Glutamatergic neuron (in vitro differentiated cells): ENCODE measurements at regions not wholly inside any gene's neighbourhood (a gene's known extent, or its start where the extent isn't known, plus 50 kb on each side); places are given as distances from the start of the nearest gene placed in this dataset.

Experiments
- DNase-seq: peaks from one replicate; pipeline ENCODE4 v3.0.0; 2022
- H3K27ac Mint-ChIP-seq: one replicate; pipeline ENCODE4 v1.8.0; 2020; ENCODE audit warnings: mild to moderate bottlenecking, mixed read lengths, inconsistent platforms; ENCODE audit not compliant: unreplicated experiment
- H3K27me3 Mint-ChIP-seq: one replicate; pipeline ENCODE4 v1.8.0; 2020; ENCODE audit warnings: mild to moderate bottlenecking, moderate library complexity, mixed read lengths, inconsistent platforms; ENCODE audit not compliant: unreplicated experiment
- H3K36me3 Mint-ChIP-seq: one replicate; pipeline ENCODE4 v1.8.0; 2020; ENCODE audit warnings: mild to moderate bottlenecking, mixed read lengths, inconsistent platforms; ENCODE audit not compliant: unreplicated experiment
- H3K4me1 Mint-ChIP-seq: one replicate; pipeline ENCODE4 v1.8.0; 2020; ENCODE audit warnings: mild to moderate bottlenecking, low read depth, mixed read lengths, inconsistent platforms; ENCODE audit not compliant: unreplicated experiment
- H3K4me3 Mint-ChIP-seq: one replicate; pipeline ENCODE4 v1.8.0; 2020; ENCODE audit warnings: mild to moderate bottlenecking, mixed read lengths, inconsistent platforms; ENCODE audit not compliant: unreplicated experiment
- H3K9me3 Mint-ChIP-seq: one replicate; pipeline ENCODE4 v1.8.0; 2020; ENCODE audit warnings: mild to moderate bottlenecking, moderate library complexity, mixed read lengths, inconsistent platforms; ENCODE audit not compliant: unreplicated experiment
- CTCF ChIP-seq: fragments of 200-600 bp; sonication (generic); IDR thresholded peaks from one replicate; pipeline ENCODE4 v1.5.0; 2021; ENCODE audit not compliant: partially characterized antibody, unreplicated experiment

- H3K27ac Mint-ChIP-seq: no peak overlapping the region
These were observed 302.3 kb downstream of the BRD1 start for GRCh38 chr22:49525360-49525759.

GRCh38 chr22:49524362-49524761 lies 303.3 kb downstream of the BRD1 start:
- Mint-ChIP-seq H3K27ac (no peak overlapping the region), H3K4me3 (no peak overlapping the region), H3K4me1 (no peaks in the 10 kb centered on the region), H3K36me3 (peaks cover 28% of the 10 kb centered on the region), H3K9me3 (peaks cover 41% of the 10 kb centered on the region), H3K27me3 (peaks cover 20% of the 10 kb centered on the region)
- DNase-seq: no peak
- TF ChIP-seq CTCF: no peak

More at GRCh38 chr22:49525360-49525759, 302.3 kb downstream of the BRD1 start:
- Mint-ChIP-seq H3K9me3 (peaks cover 47% of the 10 kb centered on the region), H3K4me1 (no peaks in the 10 kb centered on the region), H3K27me3 (peaks cover 20% of the 10 kb centered on the region), H3K4me3 (no peak overlapping the region), H3K36me3 (peaks cover 28% of the 10 kb centered on the region)
- DNase-seq: no peak
- no peak for TF ChIP-seq CTCF

- no peaks in the 10 kb centered on the region for H3K4me1 Mint-ChIP-seq
These were observed 304.2 kb downstream of the BRD1 start for GRCh38 chr22:49523374-49524008.

GRCh38 chr22:49522582-49523373 lies 304.9 kb downstream of the BRD1 start:
- Mint-ChIP-seq H3K27me3 (peaks cover 18% of the 10 kb centered on the region), H3K36me3 (peaks cover 28% of the 10 kb centered on the region), H3K27ac (no peak overlapping the region), H3K9me3 (peaks cover 49% of the 10 kb centered on the region), H3K4me3 (no peak overlapping the region), H3K4me1 (no peaks in the 10 kb centered on the region)
- TF ChIP-seq CTCF: no peak
- DNase-seq: no peak

More at GRCh38 chr22:49523374-49524008, 304.2 kb downstream of the BRD1 start:
- Mint-ChIP-seq H3K27me3 (peaks cover 20% of the 10 kb centered on the region), H3K36me3 (peaks cover 28% of the 10 kb centered on the region), H3K27ac (no peak overlapping the region), H3K9me3 (peaks cover 48% of the 10 kb centered on the region), H3K4me3 (no peak overlapping the region)
- DNase-seq: no peak
- no peak for TF ChIP-seq CTCF

GRCh38 chr22:49521787-49522224 lies 305.9 kb downstream of the BRD1 start:
- no peak overlapping the region for H3K27ac Mint-ChIP-seq
- peaks cover 10% of the 10 kb centered on the region for H3K27me3 Mint-ChIP-seq
- no peak for DNase-seq

More at GRCh38 chr22:49521787-49522224, 305.9 kb downstream of the BRD1 start:
- Mint-ChIP-seq H3K4me3 (no peak overlapping the region), H3K4me1 (no peaks in the 10 kb centered on the region), H3K9me3 (peaks cover 45% of the 10 kb centered on the region), H3K36me3 (peaks cover 18% of the 10 kb centered on the region)
- no peak for TF ChIP-seq CTCF
